Activated CD4-positive, alpha-beta T cell treated with anti-CD3 and anti-CD28 coated beads for 4 hours (primary cell): ENCODE measurements at regions not wholly inside any gene's neighbourhood (a gene's known extent, or its start where the extent isn't known, plus 50 kb on each side); places are given as distances from the start of the nearest gene placed in this dataset.

Experiments
- DNase-seq, 2 donors: peaks; one replicate each; pipeline ENCODE4 v3.0.0-alpha.2; 2020

DNA sequence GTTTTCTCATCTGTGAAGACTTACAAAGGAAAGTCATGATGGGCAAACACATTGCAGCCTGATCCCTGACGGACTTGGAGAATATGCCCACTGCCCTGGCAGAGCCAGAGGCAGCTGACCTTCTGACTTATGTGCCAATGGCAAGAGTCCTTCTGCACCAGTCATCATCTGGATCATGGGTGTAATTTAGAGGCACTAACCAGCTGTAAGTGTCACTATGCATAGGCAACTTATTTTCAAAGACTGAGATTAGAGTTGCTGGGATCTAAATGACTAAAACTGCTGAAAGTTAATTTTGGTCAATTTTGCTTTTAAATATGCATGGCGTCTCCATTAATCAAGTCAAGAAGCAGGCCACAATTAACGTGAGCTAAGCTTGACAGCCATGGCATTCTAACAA is 261.2 kb downstream of the BCL11A start:
- DNase-seq, result no peak

DNA sequence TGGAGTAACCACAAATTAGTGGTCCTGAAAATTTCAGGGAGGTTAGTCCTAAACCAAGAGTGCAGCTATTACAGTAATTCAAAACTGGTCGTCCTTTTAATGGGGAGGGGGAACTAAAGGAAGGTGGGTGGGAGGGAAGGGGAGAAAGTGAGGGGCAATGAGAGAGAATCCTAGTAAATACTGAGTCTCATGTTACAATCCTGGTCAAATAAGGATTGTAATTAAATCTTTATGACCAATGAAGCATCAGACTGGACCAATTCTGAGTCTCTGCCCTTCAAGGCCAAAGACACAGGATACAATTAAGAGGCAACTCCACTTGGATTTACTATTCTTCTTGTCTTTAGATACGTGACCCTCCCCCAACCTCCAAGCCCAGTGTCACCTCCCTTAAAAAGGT is 262.9 kb downstream of the BCL11A start:
- no peak for DNase-seq

- no peak for DNase-seq
Measured at GRCh38 chr2:60285626-60286316, 267.7 kb downstream of the BCL11A start.

GRCh38 chr2:60283626-60284025 is 269.8 kb downstream of the BCL11A start:
- DNase-seq, result no peak

DNA sequence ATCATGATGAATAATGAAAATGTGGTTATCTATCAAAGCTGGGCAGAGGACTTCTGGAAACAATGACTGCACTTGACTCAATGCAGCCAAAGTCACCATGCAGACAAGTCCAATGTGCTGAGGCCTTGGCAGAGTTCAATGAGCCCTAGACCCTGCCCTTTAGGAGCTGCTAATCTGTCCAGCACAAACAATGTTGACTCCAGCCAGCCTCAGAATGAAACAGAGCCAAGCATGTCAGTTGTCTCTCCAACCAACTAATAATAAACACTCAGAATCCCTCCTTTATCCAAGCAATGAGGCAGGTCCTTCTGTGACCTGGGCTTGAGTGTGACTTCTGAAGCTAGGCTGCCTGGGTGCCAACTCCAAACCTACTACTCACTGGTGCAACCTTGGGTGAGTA is 270.6 kb downstream of the BCL11A start:
- no peak for DNase-seq

DNA sequence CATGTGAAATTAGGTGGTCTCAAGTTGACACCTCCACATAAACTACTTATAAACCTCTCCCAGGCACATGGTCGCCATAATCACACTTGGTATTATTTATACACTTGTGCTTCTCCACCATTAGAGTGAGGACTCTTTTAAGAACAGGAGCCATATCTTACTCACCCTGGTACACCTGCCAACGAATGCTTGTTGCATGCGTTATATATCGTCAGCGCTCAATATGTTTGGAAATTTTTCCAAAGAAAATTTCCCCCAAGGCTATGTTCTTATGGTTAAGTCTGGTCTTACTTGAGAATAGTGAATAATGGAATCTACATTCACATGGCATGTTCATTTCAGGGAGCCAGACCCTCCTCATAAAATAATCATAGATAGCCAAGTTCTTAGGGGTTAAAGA is 271.7 kb downstream of the BCL11A start:
- no peak for DNase-seq

GRCh38 chr2:60280238-60280637 is 273.2 kb downstream of the BCL11A start:
- DNase-seq, result no peak

DNA sequence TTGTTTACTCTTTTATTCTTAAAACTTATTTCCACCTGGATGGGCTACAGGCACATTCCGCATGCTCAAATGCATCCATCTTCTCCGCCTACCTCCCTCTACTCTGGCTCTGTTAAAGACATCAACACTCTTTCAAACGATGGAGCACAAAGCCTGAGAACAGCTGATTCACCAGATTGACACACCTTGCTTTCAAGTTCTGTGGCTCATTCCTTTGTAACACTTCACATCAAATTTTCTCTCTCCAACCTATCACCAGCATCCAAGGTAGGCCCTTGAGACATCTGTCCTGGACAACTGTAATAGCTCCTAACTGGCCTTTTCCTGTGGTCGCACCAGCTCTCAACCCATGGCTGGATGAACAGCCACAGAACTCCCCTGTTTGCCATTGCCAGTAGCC is 274.5 kb downstream of the BCL11A start:
- no peak for DNase-seq

DNA sequence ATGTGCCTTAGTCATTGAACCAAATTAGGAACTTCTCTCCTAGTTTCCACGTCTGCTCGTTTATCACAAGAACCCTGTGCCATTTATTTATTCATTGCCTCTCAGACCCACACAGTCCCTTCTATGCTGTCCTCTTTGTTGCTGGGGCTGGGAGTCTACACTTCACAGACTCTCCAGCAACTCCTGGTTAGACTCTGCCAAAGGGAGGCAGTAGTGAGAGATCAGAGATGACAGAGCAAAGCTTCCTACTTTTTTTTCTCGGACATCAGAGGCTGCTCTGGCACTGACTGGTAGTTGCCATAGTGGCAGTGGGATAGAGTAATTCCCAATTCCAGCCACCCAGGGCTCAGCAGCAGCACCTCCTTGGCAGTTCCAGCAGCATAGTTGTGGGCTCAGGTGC is 277.5 kb downstream of the BCL11A start:
- DNase-seq, result no peak

DNA sequence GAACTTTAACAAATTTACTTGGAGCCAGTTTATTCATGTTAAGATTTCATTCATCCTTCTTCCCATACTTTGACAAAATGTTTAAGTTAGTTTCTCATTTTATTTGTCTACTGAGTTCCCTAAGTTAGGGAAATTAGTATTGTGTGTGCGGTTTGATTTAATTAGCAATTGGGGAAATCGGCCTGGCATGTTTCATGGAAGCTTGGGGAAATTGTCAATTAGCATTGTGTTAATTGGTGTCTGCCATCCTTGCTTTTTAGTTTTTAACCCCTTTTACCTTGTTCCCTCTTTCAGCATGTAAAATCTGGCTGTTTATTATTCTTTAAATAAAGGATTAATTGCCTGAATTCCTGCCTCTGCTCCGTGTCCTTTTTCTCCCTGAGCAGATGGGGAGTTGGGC is 279.6 kb downstream of the BCL11A start:
- DNase-seq, result no peak

DNA sequence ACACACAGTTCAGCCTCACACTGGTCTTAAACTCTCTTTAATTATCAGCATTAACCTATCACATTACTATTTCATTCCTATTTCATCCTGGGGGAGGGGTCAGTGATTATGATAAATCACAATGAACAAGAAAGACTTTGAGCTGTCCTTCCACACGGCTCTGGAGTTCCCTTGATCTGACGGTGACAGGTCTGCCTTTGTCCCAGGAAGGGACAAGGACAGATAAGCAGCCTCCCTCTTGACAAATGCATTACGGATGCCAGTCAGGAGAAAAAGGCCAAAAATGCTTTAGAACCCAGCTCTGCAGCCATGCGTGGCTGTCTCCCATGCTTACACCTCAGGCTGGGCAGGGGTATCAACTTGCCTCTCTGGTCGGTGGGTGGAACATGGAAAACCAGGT is 281.7 kb downstream of the BCL11A start:
- DNase-seq, result no peak

DNA sequence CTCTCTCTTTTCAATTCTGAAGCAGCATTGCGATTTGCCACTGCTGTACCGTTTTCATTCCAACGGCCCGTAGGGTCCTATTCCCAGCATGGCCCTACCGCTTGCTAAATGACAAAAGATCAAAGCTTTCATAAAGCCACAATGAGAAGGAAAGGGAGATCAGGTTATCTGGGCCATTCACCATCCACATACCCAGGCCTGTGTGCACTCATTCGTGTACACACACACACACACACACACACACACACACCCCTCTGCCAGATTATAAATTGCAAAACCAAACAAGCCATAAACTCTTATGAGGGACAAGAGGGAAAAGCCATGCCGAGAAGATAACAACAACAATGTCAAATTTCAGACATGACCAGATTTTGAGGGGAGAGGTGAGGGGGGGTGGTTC is 282.3 kb downstream of the BCL11A start:
- no peak for DNase-seq

GRCh38 chr2:60268661-60269060 is 284.8 kb downstream of the BCL11A start:
- DNase-seq, result no peak

DNA sequence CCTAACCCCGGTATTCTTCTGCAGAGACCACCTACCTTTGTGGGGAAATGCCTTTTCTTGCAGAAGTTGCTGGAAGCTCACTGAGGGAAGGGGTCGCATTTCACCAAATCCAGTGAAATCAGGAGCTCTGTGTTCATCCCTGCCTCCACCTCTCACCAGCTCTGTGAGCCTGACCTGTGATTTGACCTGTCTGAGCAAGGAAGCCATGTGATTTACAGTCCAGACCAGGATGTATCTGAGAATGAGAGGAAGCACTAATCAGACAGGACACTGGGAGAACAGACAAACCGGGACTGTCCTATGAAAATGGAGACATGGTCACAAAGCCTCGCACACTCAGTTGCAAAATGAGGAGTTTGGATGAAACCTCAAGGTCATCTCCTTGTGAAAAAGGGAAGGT is 285.4 kb downstream of the BCL11A start:
- DNase-seq, result no peak

DNA sequence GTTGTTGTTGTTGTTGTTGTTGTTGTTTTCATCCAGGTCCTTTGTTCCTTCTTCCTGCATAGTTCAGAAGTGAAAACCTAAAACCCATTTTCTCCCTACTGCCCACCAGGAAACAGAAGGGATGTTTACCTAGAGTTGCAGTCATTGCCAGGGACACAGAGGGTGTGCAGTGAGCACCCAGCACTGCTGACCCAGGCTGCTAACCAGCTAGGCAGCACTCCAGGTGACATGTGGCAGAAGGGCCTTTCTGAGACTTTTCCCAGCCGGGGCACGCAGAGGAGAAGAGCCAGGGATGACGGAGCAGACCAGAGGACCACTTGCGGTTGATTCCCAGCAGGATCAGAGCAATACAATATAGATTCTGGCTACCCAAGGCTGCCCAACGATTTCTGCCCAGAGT is 286.3 kb downstream of the BCL11A start:
- DNase-seq, result no peak

DNA sequence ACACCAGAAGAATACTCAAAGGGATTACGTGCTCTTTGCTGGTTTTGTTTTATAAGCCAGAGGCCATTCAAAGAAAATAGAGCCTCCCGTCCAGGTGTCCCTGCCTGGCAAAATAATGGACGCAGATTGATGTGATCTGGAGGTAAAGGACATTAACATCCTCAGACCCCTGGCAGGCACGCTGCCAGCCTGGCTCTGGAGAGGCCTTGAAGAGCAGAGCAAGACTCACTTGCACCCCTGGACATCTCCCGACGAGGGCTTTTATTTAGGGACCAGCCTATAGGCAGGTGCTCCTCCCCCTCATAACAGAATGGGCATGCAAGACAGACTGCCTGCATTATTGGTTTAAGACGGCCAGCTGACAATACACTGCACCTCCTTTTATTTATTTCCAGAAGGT is 291.3 kb downstream of the BCL11A start:
- DNase-seq, result no peak

DNA sequence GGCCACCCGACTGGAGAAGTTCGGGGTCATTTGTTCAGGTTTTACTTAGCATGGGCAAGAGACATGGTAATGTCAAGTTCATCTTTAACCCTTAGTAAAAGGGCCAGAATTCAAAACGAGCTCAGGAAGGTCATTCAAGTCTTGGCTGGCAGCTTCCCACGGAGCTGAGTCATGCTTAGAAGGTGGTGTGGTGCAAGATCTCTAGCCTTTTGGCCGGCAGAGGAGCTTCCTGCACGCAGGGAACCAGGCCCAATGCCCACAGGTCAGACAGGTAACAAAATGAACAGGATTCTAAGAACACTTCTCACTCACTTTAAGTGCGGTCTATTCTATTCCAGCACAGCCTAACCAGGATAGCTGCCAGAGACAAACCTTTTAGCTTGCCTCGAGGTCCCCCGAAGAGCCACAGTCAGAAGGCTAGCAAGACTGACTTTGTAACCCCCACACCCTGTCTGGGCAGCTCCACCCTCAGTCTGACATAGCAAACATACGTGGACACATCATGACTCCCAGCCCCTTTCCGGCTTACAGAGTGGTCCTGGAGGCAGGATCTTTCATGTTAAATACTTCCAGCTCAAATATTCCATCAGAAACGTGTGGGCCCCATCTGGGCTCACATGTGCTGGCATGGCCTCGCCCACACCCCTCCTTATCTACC is 292.7 kb downstream of the BCL11A start:
- DNase-seq, result no peak

DNA sequence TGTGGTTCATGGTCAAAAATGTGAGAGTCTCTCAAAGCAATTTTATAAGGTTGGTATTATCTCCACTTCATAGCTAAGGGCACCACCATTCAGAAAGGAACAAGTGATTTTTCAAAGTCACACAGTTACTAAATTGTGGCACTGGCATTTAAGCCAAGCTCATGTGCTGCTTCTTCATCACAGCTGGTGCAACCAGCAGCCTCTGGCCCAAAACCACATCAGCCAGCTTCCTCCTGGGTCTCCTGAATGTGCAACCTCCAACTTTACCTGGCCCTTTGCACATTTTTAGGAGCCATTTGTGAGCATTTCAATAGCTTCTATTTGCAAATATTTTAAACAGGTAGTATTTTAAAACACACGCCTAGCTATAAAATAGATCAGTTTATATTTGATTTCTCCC is 293.7 kb downstream of the BCL11A start:
- no peak for DNase-seq

DNA sequence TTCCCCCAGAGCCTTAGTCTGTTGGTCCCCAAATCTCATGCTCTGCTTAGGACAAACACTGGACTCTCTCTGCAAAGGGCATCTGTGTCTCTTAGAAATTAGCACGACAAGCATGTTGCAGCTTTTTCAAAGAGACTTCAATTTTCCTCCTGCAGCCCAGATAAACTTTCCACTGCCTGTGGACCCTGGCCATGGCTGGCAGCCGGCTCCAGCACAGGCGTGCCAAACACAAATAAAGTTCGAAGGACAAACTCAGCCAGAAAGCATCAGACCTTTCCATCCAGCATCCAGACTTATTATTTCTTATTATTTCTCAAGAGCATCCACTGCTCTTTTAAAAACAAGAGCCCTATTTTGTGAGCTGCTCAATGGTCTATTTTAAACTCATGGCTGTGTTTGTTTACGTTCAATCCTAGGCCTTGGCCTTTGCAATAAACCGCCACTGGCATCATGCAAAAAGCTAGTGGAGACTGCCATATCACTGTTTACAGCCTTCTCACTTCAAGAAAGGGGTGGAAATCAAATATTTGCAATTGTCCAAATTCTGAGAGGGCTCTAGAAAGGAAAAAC is 300.8 kb downstream of the BCL11A start:
- no peak for DNase-seq

- DNase-seq, result no peak
Measured at GRCh38 chr2:60251247-60251646, 302.2 kb downstream of the BCL11A start.

DNA sequence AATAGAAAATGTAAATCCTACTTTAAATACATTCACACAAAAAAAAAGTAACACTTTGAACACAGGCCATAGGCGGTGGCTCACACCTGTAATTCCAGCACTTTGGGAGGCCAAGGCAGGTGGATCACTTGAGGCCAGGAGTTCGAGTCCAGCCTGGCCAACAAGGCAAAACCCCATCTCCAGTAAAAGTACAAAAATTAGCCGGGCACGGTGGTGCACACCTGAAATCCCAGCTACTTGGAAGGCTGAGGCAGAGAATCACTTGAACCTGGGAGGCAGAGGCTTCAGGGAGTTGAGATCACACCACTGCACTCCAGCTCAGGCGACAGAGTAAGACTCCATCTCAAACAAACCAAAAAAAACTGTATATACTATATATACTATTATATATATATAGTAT is 303.6 kb downstream of the BCL11A start:
- no peak for DNase-seq

- DNase-seq, result no peak
Measured at GRCh38 chr2:60247471-60247870, 306.0 kb downstream of the BCL11A start.

DNA sequence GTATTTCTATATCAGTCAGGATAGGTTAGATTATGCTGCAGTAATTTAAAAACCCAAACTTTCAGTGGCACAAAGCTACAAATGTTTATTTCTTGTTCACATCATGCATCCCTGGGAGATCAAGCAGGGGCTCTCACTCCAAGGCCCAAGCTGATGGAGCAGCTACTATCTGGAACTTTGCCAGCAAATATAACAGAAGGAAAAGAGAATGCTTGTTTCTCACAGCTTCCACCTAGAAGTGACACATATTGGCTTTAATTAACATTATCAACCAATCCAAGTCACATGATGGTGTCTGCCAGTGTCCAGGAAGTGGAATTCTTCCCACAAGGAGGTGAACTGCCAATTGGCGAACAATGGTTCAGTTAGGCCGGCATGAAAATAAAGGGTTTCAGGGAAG is 306.9 kb downstream of the BCL11A start:
- DNase-seq, result no peak

GRCh38 chr2:60234274-60234986 is 319.0 kb downstream of the BCL11A start:
- DNase-seq, result no peak
